Hematopoietic multipotent progenitor cell treated with erythropoietin and hydrocortisone succinate and interleukin-3 and kit ligand, for 4 days (in vitro differentiated cells): ENCODE measurements at regions not wholly inside any gene's neighbourhood (a gene's known extent, or its start where the extent isn't known, plus 50 kb on each side); places are given as distances from the start of the nearest gene placed in this dataset.

ENCODE experiments used
- DNase-seq: peaks from one replicate; pipeline ENCODE4 v3.0.0-alpha.2; 2015

GRCh38 chr20:60215816-60216730 lies 257.9 kb downstream of the CDH26 start:
- DNase-seq, result no peak

GRCh38 chr20:60219231-60219630 lies 261.0 kb downstream of the CDH26 start:
- no peak for DNase-seq

- no peak for DNase-seq
Observed at GRCh38 chr20:60219984-60220562, 261.9 kb downstream of the CDH26 start.

- no peak for DNase-seq
Observed at GRCh38 chr20:60220706-60221105, 262.5 kb downstream of the CDH26 start.

DNA sequence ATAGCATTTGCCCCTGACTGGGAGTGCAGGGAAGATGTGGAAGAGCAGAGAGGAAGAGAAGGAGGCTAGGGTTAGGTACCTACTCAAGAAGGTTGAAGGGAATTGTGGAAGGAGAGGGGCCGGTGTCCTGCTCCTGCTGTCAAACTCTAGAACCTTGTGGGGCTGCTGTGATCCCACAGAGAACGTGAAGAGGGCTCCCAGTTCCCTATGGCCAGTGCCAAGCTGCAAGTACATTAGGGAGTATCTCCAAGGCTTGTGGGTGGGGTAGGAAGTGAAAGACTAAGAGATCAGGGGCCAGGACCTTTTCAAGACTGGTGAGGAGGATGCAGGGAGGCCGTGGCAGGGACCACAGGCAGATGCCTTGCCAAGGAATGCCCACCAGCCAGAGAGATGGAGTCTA lies 263.4 kb downstream of the CDH26 start:
- DNase-seq, result no peak

DNA sequence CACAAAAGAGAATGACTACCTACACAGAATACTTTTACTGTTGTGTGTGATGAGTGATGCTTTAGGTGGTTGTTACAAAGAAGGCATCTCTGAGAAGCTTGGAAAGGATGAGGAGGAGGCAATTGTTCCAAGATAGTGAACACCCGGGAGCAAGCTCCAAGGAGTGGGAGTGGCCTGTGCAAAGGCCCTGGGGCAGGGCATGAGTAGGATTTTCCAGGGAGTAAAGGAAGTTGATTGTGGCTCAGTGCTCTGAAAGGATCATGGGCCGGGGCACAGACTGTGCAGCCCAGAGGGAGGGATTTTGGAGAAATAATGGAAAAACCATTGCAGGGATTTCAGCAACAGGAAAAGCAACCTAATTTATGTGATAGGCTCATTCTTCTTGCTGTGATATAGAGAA lies 264.3 kb downstream of the CDH26 start:
- no peak for DNase-seq

DNA sequence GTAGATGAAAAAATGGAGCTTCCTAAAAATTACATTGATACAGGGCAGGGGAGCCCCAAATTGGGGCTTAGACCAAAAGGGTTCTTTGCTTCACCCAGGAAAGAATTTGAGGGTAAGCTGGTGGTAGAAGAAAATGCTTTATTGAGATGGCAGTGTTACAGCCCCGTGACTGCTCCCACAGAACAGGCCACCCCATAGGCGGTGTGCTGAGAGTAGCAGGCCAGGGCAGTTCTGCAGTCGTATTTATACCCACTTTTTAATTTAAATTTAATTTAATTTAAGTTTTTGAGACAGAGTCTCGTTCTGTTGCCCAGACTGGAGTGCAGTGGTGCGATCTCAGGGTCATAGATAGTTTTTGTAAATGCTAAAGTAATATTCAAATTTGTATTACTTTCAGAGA lies 265.0 kb downstream of the CDH26 start:
- DNase-seq, result no peak

- DNase-seq, result peak; percentile 73
Observed at GRCh38 chr20:60224914-60225313, 266.7 kb downstream of the CDH26 start.

GRCh38 chr20:60228255-60228654 lies 270.0 kb downstream of the CDH26 start:
- DNase-seq, result peak; percentile 86

GRCh38 chr20:60232380-60232779 lies 274.2 kb downstream of the CDH26 start:
- no peak for DNase-seq

- no peak for DNase-seq
Observed at GRCh38 chr20:60233018-60233630, 274.9 kb downstream of the CDH26 start.

GRCh38 chr20:60236613-60237012 lies 278.4 kb downstream of the CDH26 start:
- no peak for DNase-seq

GRCh38 chr20:60237981-60238380 lies 279.8 kb downstream of the CDH26 start:
- peak; percentile 20 for DNase-seq

GRCh38 chr20:60238992-60239660 lies 280.9 kb downstream of the CDH26 start:
- DNase-seq, result peak; percentile 11

- no peak for DNase-seq
Observed at GRCh38 chr20:60239956-60240355, 281.7 kb downstream of the CDH26 start.

DNA sequence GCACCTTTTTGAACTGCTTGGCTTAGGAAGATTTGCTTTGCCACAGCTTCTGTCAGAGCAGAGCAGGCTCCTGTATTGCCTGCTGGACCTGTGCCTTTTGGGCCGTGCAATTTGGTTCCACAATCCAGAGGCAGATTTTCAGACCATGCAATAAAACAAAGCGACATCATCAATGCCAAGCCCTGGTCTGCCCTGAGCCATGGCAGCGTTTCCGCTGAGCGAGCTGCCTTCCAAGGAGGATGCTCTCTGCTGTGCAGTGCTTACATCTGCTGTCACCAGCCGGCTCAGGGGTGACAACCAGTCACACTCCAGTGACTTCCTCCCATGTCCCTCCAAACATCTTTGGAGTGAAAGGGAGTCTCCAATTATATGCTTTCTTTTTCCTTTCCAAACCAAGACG lies 282.2 kb downstream of the CDH26 start:
- DNase-seq, result no peak

DNA sequence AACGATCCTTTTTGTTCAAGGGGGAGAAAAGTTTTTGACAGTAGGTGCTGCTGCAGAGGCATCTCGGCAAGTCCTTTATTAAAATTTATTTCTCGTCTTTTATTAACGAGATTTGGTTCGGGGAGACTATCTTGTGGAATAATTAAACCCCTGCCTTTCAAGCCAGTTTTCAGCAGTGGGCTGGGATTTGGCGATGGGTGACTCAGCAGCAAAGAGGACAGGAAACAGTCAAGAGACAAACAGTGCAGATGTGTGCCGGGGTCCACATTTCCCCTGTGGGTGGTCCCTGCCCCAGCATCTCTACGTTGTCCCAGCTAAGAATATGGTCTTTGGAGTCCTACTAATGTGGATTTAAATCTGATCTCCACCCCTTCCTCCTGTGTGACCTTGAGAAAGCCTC lies 282.8 kb downstream of the CDH26 start:
- DNase-seq, result no peak

DNA sequence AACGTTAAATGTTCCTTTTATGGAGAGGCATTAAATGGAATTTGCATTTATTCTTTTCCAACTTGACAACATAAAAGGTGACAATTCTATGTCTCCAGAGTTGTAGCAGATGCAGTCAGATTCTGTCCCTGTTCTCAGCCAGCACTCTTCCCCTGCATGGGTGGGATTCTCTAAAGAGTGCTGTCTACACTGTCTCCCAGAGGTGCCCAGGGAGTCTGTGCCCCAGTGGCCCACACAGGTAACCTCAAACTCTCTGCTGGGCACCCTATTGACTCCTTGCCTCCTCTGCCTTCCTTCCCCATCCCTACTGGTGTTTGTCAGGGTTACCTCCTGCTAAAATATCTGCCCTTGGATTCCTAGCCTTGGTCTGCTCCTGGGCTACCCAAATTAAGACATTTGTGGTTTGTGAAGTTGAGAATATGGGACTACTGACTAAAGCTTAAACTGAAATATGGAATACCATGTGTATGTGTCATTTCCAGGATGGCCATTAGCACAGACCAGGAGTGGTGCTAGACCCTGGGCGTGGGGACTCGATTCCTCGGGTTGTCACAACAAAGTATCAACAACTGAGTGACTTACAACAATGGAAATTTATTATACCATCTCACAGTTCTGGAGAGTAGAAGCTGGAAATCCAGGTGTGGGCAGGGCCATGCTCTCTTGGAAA lies 284.7 kb downstream of the CDH26 start:
- DNase-seq, result no peak

GRCh38 chr20:60244373-60245146 lies 286.3 kb downstream of the CDH26 start:
- DNase-seq, result no peak

- no peak for DNase-seq
Observed at GRCh38 chr20:60246751-60247150, 288.5 kb downstream of the CDH26 start.

- no peak for DNase-seq
Observed at GRCh38 chr20:60249436-60249835, 291.2 kb downstream of the CDH26 start.

GRCh38 chr20:60250251-60250650 lies 292.0 kb downstream of the CDH26 start:
- DNase-seq, result no peak
